ENCODE measurements at regions not wholly inside any gene's neighbourhood (a gene's known extent, or its start where the extent isn't known, plus 50 kb on each side); places are given as distances from the start of the nearest gene placed in this dataset.
"Not testable (repeated sequence)": the region's sequence is repeated elsewhere in the genome, so short reads cannot be mapped to it uniquely, and the experiment has no call there.

DNA sequence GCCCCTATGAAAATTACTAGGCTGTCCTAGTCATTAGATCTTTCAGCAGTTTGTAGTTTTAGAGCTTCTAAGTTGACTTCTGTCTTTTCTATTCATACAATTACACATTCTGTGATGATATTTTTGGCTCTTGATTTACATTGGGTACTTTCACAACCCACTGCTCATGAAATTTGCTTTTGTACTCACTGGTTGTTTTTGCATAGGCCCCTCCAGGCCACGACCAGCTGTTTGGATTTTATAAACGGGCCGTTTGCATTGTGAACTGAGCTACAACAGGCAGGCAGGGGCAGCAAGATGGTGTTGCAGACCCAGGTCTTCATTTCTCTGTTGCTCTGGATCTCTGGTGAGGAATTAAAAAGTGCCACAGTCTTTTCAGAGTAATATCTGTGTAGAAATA is 193.8 kb downstream of the RPIA start:
- Histone ChIP-seq H3K4me1 (ENCODE audit: low read depth) (no peaks in the 10 kb centered on the region), H3K4me3 (no peak overlapping the region), H3K27ac (no peak overlapping the region), H3K9me3 (ENCODE audit: low read depth) (no peaks in the 10 kb centered on the region), H3K36me3 (no peaks in the 10 kb centered on the region), H3K27me3 (no peaks in the 10 kb centered on the region)
- no peak for DNase-seq (ENCODE audit: low read depth in 1 of 2, low spot score in 1 of 2)
- TF ChIP-seq, protein P1, sequence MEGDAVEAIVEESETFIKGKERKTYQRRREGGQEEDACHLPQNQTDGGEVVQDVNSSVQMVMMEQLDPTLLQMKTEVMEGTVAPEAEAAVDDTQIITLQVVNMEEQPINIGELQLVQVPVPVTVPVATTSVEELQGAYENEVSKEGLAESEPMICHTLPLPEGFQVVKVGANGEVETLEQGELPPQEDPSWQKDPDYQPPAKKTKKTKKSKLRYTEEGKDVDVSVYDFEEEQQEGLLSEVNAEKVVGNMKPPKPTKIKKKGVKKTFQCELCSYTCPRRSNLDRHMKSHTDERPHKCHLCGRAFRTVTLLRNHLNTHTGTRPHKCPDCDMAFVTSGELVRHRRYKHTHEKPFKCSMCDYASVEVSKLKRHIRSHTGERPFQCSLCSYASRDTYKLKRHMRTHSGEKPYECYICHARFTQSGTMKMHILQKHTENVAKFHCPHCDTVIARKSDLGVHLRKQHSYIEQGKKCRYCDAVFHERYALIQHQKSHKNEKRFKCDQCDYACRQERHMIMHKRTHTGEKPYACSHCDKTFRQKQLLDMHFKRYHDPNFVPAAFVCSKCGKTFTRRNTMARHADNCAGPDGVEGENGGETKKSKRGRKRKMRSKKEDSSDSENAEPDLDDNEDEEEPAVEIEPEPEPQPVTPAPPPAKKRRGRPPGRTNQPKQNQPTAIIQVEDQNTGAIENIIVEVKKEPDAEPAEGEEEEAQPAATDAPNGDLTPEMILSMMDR (IDR thresholded peaks at IDR 0.05; ENCODE audit: low read depth, low read length) = no peak

DNA sequence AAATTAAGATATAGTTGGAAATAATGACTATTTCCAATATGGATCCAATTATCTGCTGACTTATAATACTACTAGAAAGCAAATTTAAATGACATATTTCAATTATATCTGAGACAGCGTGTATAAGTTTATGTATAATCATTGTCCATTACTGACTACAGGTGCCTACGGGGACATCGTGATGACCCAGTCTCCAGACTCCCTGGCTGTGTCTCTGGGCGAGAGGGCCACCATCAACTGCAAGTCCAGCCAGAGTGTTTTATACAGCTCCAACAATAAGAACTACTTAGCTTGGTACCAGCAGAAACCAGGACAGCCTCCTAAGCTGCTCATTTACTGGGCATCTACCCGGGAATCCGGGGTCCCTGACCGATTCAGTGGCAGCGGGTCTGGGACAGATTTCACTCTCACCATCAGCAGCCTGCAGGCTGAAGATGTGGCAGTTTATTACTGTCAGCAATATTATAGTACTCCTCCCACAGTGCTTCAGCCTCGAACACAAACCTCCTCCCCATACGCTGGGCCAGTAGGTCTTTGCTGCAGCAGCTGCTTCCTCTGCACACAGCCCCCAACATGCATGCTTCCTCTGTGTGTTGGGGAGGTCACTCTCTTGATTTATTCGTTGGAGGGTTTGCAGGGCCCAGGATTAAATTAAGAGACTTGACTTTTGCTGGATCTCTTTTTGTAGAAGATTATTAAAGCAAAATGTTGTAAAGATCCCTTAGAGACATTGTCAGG is 194.4 kb downstream of the RPIA start:
- H3K36me3 ChIP-seq = no peaks in the 10 kb centered on the region
- DNase-seq (ENCODE audit: low read depth in 1 of 2, low spot score in 1 of 2) = no peak
- no peaks in the 10 kb centered on the region for H3K4me1 ChIP-seq (ENCODE audit: low read depth)
- no peak overlapping the region for H3K27ac ChIP-seq
- H3K27me3 ChIP-seq = no peaks in the 10 kb centered on the region
- H3K4me3 ChIP-seq = no peak overlapping the region
- TF ChIP-seq, protein P1 (IDR thresholded peaks at IDR 0.05; ENCODE audit: low read depth, low read length) = no peak
- no peaks in the 10 kb centered on the region for H3K9me3 ChIP-seq (ENCODE audit: low read depth)

DNA sequence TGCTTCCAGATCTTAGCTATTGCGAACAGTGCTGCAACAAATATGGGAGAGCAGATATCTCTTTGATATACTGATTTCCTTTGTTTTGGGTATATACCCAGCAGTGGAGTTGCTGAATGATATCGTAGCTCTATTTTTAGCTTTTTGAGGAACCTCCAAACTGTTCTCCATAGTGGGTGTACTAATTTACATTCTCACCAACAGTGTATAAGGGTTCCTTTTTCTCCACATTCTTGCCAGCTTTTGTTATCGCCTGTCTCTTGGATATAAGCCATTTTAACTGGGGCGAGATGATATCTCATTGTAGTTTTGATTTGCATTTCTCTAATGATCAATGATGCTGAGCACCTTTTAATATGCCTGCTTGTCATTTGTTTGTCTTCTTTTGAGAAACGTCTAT is 196.0 kb downstream of the RPIA start:
- not testable (repeated sequence) for H3K4me3 ChIP-seq; H3K9me3 ChIP-seq (ENCODE audit: low read depth); H3K4me1 ChIP-seq (ENCODE audit: low read depth); H3K27me3 ChIP-seq; H3K27ac ChIP-seq; H3K36me3 ChIP-seq; DNase-seq (ENCODE audit: low read depth in 1 of 2, low spot score in 1 of 2)

DNA sequence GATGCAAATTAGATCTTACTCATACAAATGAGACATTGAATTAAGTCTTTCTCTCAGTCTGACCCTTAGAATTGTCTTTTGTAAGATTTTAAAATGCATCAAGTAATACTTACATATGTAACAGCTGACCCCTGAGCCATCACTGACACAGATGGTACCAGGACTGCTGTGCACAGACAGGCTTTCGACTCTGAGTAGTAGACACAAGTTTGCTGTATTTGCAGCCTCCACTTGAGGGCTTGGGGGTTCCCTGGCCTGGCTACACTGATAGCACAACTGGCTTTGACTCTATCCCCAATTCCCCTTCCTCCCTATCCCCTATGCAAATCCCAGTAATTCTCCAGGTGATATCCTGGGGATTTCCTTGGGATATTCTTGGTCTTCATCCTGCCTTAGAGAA is 200.7 kb downstream of the RPIA start:
- Histone ChIP-seq H3K9me3 (ENCODE audit: low read depth) (no peaks in the 10 kb centered on the region), H3K27ac (no peak overlapping the region), H3K27me3 (no peaks in the 10 kb centered on the region), H3K36me3 (no peaks in the 10 kb centered on the region), H3K4me3 (no peak overlapping the region), H3K4me1 (ENCODE audit: low read depth) (no peaks in the 10 kb centered on the region)
- TF ChIP-seq, protein P1 (IDR thresholded peaks at IDR 0.05; ENCODE audit: low read depth, low read length) = no peak
- DNase-seq (ENCODE audit: low read depth in 1 of 2, low spot score in 1 of 2) = no peak

DNA sequence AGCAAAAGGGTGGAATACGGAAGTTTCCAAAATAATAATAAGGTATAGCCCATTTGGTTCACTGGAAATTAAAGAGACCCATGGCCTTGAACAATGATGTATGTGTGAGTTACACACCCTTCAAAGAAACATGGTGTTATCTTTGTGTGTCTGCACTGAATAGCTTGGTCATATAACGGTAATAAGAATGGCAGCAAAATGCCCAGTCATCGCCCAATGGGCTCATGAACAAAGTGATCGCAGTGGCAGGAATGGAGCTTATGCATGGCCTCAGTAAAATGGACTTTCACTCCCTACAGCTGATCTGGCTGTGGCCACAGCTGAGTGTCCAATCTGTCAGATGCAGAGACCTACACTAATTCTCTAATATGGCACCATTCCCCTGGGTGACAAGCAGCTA is 201.3 kb downstream of the RPIA start:
- Histone ChIP-seq H3K27ac (no peak overlapping the region), H3K4me1 (ENCODE audit: low read depth) (no peaks in the 10 kb centered on the region), H3K9me3 (ENCODE audit: low read depth) (no peaks in the 10 kb centered on the region), H3K27me3 (no peaks in the 10 kb centered on the region), H3K36me3 (no peaks in the 10 kb centered on the region), H3K4me3 (no peak overlapping the region)
- no peak for DNase-seq (ENCODE audit: low read depth in 1 of 2, low spot score in 1 of 2)
- TF ChIP-seq, protein P1 (IDR thresholded peaks at IDR 0.05; ENCODE audit: low read depth, low read length) = no peak

- DNase-seq (ENCODE audit: low read depth in 1 of 2, low spot score in 1 of 2) = no peak
- TF ChIP-seq, protein P1 (IDR thresholded peaks at IDR 0.05; ENCODE audit: low read depth, low read length) = no peak
- H3K4me1 ChIP-seq (ENCODE audit: low read depth) = no peaks in the 10 kb centered on the region
- H3K36me3 ChIP-seq = no peaks in the 10 kb centered on the region
- no peak overlapping the region for H3K27ac ChIP-seq
- no peak overlapping the region for H3K4me3 ChIP-seq
- H3K9me3 ChIP-seq (ENCODE audit: low read depth) = no peaks in the 10 kb centered on the region
- H3K27me3 ChIP-seq = no peaks in the 10 kb centered on the region
Measured at GRCh38 chr2:88896971-88897370, 205.5 kb downstream of the RPIA start.
